ENCODE measurements at regions not wholly inside any gene's neighbourhood (a gene's known extent, or its start where the extent isn't known, plus 50 kb on each side); places are given as distances from the start of the nearest gene placed in this dataset.

- Histone ChIP-seq H3K27ac (ENCODE audit: low read length) (no peak overlapping the region), H3F3A (ENCODE audit: insufficient read depth, low read length, poor library complexity, severe bottlenecking) (peaks cover 4% of the 10 kb centered on the region), H2AFZ (ENCODE audit: low read depth, low read length) (no peak overlapping the region), H3K4me2 (ENCODE audit: low read length) (no peak overlapping the region), H3K9ac (ENCODE audit: low read length) (no peak overlapping the region), H3K9me2 (ENCODE audit: insufficient read depth, low read length) (no peaks in the 10 kb centered on the region), H3K9me3 (ENCODE audit: low read length) (no peaks in the 10 kb centered on the region), H3K27me3 (ENCODE audit: insufficient read depth, low read depth, low read length) (no peaks in the 10 kb centered on the region), H3K79me2 (replicated peaks; ENCODE audit: insufficient read depth, low read length) (no peaks in the 10 kb centered on the region), H3K4me3 (ENCODE audit: low read length) (no peak overlapping the region), H4K20me1 (ENCODE audit: insufficient read depth) (no peaks in the 10 kb centered on the region), H3K36me3 (ENCODE audit: insufficient read depth, low read length) (no peaks in the 10 kb centered on the region)
- TF ChIP-seq CTCF (IDR thresholded peaks at IDR 0.05; ENCODE audit: poor library complexity, severe bottlenecking): no peak
Observed at GRCh38 chr6:15107644-15108382, 138.1 kb upstream of the JARID2 start.

GRCh38 chr6:15108383-15108715 lies 137.5 kb upstream of the JARID2 start:
- Histone ChIP-seq H3K27me3 (ENCODE audit: insufficient read depth, low read depth, low read length) (no peaks in the 10 kb centered on the region), H3K9me2 (ENCODE audit: insufficient read depth, low read length) (no peaks in the 10 kb centered on the region), H3K4me3 (ENCODE audit: low read length) (no peak overlapping the region), H3F3A (ENCODE audit: insufficient read depth, low read length, poor library complexity, severe bottlenecking) (peaks cover 4% of the 10 kb centered on the region), H3K79me2 (replicated peaks; ENCODE audit: insufficient read depth, low read length) (no peaks in the 10 kb centered on the region), H3K9ac (ENCODE audit: low read length) (no peak overlapping the region), H2AFZ (ENCODE audit: low read depth, low read length) (no peak overlapping the region), H3K9me3 (ENCODE audit: low read length) (no peaks in the 10 kb centered on the region), H3K27ac (ENCODE audit: low read length) (no peak overlapping the region), H3K4me2 (ENCODE audit: low read length) (no peak overlapping the region), H3K36me3 (ENCODE audit: insufficient read depth, low read length) (no peaks in the 10 kb centered on the region), H4K20me1 (ENCODE audit: insufficient read depth) (no peaks in the 10 kb centered on the region)
- TF ChIP-seq TAF1 (IDR thresholded peaks at IDR 0.05; ENCODE audit: low read depth) (no peak), RAD21 (conservative IDR thresholded peaks at IDR 0.05) (no peak), EZH2 (IDR thresholded peaks at IDR 0.05; ENCODE audit: borderline replicate concordance, insufficient read depth, low read length, poor library complexity, severe bottlenecking) (no peak), MXI1 (conservative IDR thresholded peaks at IDR 0.05; ENCODE audit: poor library complexity, severe bottlenecking) (no peak), POLR2AphosphoS5 (IDR thresholded peaks at IDR 0.05) (no peak), EP300 (conservative IDR thresholded peaks at IDR 0.05; ENCODE audit: poor library complexity, severe bottlenecking) (no peak), SMC3 (conservative IDR thresholded peaks at IDR 0.05; ENCODE audit: poor library complexity) (no peak), CTCF (IDR thresholded peaks at IDR 0.05; ENCODE audit: poor library complexity, severe bottlenecking) (no peak)
- TF ChIP-seq, protein P1, sequence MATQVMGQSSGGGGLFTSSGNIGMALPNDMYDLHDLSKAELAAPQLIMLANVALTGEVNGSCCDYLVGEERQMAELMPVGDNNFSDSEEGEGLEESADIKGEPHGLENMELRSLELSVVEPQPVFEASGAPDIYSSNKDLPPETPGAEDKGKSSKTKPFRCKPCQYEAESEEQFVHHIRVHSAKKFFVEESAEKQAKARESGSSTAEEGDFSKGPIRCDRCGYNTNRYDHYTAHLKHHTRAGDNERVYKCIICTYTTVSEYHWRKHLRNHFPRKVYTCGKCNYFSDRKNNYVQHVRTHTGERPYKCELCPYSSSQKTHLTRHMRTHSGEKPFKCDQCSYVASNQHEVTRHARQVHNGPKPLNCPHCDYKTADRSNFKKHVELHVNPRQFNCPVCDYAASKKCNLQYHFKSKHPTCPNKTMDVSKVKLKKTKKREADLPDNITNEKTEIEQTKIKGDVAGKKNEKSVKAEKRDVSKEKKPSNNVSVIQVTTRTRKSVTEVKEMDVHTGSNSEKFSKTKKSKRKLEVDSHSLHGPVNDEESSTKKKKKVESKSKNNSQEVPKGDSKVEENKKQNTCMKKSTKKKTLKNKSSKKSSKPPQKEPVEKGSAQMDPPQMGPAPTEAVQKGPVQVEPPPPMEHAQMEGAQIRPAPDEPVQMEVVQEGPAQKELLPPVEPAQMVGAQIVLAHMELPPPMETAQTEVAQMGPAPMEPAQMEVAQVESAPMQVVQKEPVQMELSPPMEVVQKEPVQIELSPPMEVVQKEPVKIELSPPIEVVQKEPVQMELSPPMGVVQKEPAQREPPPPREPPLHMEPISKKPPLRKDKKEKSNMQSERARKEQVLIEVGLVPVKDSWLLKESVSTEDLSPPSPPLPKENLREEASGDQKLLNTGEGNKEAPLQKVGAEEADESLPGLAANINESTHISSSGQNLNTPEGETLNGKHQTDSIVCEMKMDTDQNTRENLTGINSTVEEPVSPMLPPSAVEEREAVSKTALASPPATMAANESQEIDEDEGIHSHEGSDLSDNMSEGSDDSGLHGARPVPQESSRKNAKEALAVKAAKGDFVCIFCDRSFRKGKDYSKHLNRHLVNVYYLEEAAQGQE (IDR thresholded peaks at IDR 0.05; ENCODE audit: borderline replicate concordance): no peak
